ENCODE measurements at regions not wholly inside any gene's neighbourhood (a gene's known extent, or its start where the extent isn't known, plus 50 kb on each side); places are given as distances from the start of the nearest gene placed in this dataset.

DNA sequence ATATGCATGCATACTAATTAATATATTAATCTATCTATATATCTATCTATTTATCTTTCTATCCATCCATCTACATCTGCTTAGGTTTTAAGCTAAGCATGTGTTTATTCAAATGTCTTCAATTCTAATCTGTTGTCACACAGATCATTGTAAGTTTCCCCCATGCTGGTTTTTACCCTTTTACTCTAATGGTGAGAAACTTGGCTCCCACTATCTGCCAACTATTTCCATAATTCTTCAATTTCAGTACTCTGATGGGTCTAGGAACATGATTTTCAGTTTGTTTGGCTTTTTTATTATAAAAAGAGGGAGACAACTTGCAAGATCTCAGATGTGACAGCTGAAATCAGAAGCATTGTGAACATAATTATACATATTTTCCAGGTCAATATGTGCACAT lies 773.8 kb downstream of the PLOD2 start:
- TF ChIP-seq, protein P1, sequence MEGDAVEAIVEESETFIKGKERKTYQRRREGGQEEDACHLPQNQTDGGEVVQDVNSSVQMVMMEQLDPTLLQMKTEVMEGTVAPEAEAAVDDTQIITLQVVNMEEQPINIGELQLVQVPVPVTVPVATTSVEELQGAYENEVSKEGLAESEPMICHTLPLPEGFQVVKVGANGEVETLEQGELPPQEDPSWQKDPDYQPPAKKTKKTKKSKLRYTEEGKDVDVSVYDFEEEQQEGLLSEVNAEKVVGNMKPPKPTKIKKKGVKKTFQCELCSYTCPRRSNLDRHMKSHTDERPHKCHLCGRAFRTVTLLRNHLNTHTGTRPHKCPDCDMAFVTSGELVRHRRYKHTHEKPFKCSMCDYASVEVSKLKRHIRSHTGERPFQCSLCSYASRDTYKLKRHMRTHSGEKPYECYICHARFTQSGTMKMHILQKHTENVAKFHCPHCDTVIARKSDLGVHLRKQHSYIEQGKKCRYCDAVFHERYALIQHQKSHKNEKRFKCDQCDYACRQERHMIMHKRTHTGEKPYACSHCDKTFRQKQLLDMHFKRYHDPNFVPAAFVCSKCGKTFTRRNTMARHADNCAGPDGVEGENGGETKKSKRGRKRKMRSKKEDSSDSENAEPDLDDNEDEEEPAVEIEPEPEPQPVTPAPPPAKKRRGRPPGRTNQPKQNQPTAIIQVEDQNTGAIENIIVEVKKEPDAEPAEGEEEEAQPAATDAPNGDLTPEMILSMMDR (conservative IDR thresholded peaks at IDR 0.05) = no peak
- Mint-ChIP-seq H3K4me1 (no peaks in the 10 kb centered on the region), H3K9me3 (peaks cover 17% of the 10 kb centered on the region), H3K27me3 (ENCODE audit: insufficient read depth) (no peaks in the 10 kb centered on the region), H3K27ac (no peak overlapping the region), H3K36me3 (ENCODE audit: low read depth) (peaks cover 5% of the 10 kb centered on the region), H3K4me3 (no peak overlapping the region)
- DNase-seq = no peak
- H3K27ac ChIP-seq (ENCODE audit: low read depth, low read length) = no peak overlapping the region
- no peaks in the 10 kb centered on the region for H3K36me3 ChIP-seq (ENCODE audit: control insufficient read depth, insufficient read depth, low read length)
- H3K4me3 ChIP-seq (ENCODE audit: low read length) = no peak overlapping the region
- H3K9me3 ChIP-seq (ENCODE audit: control insufficient read depth, low read length) = peaks cover 30% of the 10 kb centered on the region
- no peaks in the 10 kb centered on the region for H3K4me1 ChIP-seq (ENCODE audit: control insufficient read depth, insufficient read depth, low read length)
- H3K27me3 ChIP-seq (ENCODE audit: control insufficient read depth, insufficient read depth, low read length, poor library complexity, severe bottlenecking) = no peaks in the 10 kb centered on the region
- H3K9ac ChIP-seq (ENCODE audit: extremely low read depth, low read length, poor library complexity, severe bottlenecking) = no peak overlapping the region

DNA sequence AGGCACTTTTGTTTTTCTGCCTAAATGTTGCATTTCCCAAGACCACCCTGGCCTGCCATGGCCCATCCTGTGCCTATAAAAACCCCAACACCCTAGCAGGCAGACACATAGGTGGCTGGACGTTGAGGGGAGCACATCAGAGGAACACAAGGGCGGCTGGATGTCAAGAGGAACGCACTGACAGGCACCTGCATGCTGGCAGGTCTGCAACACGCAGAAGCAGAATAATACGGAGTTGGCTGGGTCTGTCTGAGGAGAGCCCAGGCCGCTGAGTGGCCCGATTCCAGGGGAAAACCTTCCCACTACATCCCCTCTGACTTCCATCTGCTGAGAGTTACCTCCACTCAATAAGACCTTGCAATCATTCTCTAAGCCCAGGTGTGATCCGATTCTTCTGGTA lies 765.6 kb downstream of the PLOD2 start:
- TF ChIP-seq, protein P1 (conservative IDR thresholded peaks at IDR 0.05) = no peak
- no peak overlapping the region for H3K27ac Mint-ChIP-seq
- Histone ChIP-seq H3K4me1 (ENCODE audit: control insufficient read depth, insufficient read depth, low read length) (no peaks in the 10 kb centered on the region), H3K27ac (ENCODE audit: low read depth, low read length) (no peak overlapping the region), H3K36me3 (ENCODE audit: control insufficient read depth, insufficient read depth, low read length) (no peaks in the 10 kb centered on the region), H3K4me3 (ENCODE audit: low read length) (no peak overlapping the region), H3K9me3 (ENCODE audit: control insufficient read depth, low read length) (peaks cover 6% of the 10 kb centered on the region), H3K9ac (ENCODE audit: extremely low read depth, low read length, poor library complexity, severe bottlenecking) (no peak overlapping the region), H3K27me3 (ENCODE audit: control insufficient read depth, insufficient read depth, low read length, poor library complexity, severe bottlenecking) (no peaks in the 10 kb centered on the region)
- no peaks in the 10 kb centered on the region for H3K9me3 Mint-ChIP-seq
- no peak for DNase-seq
- H3K4me3 Mint-ChIP-seq = no peak overlapping the region
- 95 to 100% methylated on average over 4 to 8 of the region's 8 CpGs for WGBS, 2 experiments (ENCODE audit: insufficient coverage in 1 of 2, insufficient read length in 1 of 2)
- no peaks in the 10 kb centered on the region for H3K4me1 Mint-ChIP-seq
- H3K36me3 Mint-ChIP-seq (ENCODE audit: low read depth) = no peaks in the 10 kb centered on the region
- H3K27me3 Mint-ChIP-seq (ENCODE audit: insufficient read depth) = no peaks in the 10 kb centered on the region

GRCh38 chr3:145411605-145412004 lies 749.4 kb downstream of the PLOD2 start:
- Mint-ChIP-seq H3K27ac (no peak overlapping the region), H3K4me3 (no peak overlapping the region), H3K9me3 (peaks cover 9% of the 10 kb centered on the region), H3K36me3 (ENCODE audit: low read depth) (no peaks in the 10 kb centered on the region), H3K27me3 (ENCODE audit: insufficient read depth) (no peaks in the 10 kb centered on the region), H3K4me1 (no peaks in the 10 kb centered on the region)
- H3K4me3 ChIP-seq (ENCODE audit: low read length) = no peak overlapping the region
- H3K27ac ChIP-seq (ENCODE audit: low read depth, low read length) = no peak overlapping the region
- H3K9ac ChIP-seq (ENCODE audit: extremely low read depth, low read length, poor library complexity, severe bottlenecking) = no peak overlapping the region
- no peaks in the 10 kb centered on the region for H3K27me3 ChIP-seq (ENCODE audit: control insufficient read depth, insufficient read depth, low read length, poor library complexity, severe bottlenecking)
- no peak for DNase-seq
- no peaks in the 10 kb centered on the region for H3K36me3 ChIP-seq (ENCODE audit: control insufficient read depth, insufficient read depth, low read length)
- TF ChIP-seq, protein P1 (conservative IDR thresholded peaks at IDR 0.05) = no peak
- peaks cover 8% of the 10 kb centered on the region for H3K9me3 ChIP-seq (ENCODE audit: control insufficient read depth, low read length)
- H3K4me1 ChIP-seq (ENCODE audit: control insufficient read depth, insufficient read depth, low read length) = no peaks in the 10 kb centered on the region
- WGBS, 2 experiments (ENCODE audit: insufficient coverage in 1 of 2, insufficient read length in 1 of 2) = 92 to 96% methylated on average over 3 to 5 of the region's 5 CpGs
